Omental fat pad (tissue), 3 donors: ENCODE measurements at regions not wholly inside any gene's neighbourhood (a gene's known extent, or its start where the extent isn't known, plus 50 kb on each side); places are given as distances from the start of the nearest gene placed in this dataset.

Experiments used
- ATAC-seq: fragments of 150-250 bp; one replicate; pipeline ENCODE4 v1.9.1; 2016; ENCODE audit warnings: mild to moderate bottlenecking, moderate library complexity; ENCODE audit not compliant: low FRiP score
- DNase-seq: peaks from one replicate; pipeline ENCODE4 v3.0.0-alpha.2; 2019; ENCODE audit warnings: low spot score
- CTCF ChIP-seq, 3 donors: fragments of 450-650 bp; IDR thresholded peaks; one replicate each; pipeline ENCODE4 v1.5.1; 2016 to 2017; ENCODE audit warnings: antibody characterized with exemption in 3 of 3, mild to moderate bottlenecking in 3 of 3, moderate library complexity in 2 of 3

GRCh38 chr16:60180609-60181008, 1446.5 kb upstream of the GOT2 start:
- DNase-seq (no peak), ATAC-seq (no peak)
- TF ChIP-seq CTCF (IDR thresholded peaks at IDR 0.05), result no peak

- no peak for TF ChIP-seq CTCF (IDR thresholded peaks at IDR 0.05)
- no peak for DNase-seq
- ATAC-seq, result no peak
Measured at GRCh38 chr16:60170196-60170595, 1436.1 kb upstream of the GOT2 start.

GRCh38 chr16:60166111-60166510, 1432.0 kb upstream of the GOT2 start:
- ATAC-seq, result no peak
- TF ChIP-seq CTCF (IDR thresholded peaks at IDR 0.05), result no peak
- DNase-seq, result no peak

- no peak for ATAC-seq
- DNase-seq, result no peak
- TF ChIP-seq CTCF (IDR thresholded peaks at IDR 0.05), result no peak
Measured at GRCh38 chr16:60151987-60152386, 1417.9 kb upstream of the GOT2 start.

- TF ChIP-seq CTCF (IDR thresholded peaks at IDR 0.05), result no peak
- DNase-seq, result no peak
- no peak for ATAC-seq
Measured at GRCh38 chr16:60150907-60151306, 1416.8 kb upstream of the GOT2 start.

- TF ChIP-seq CTCF (IDR thresholded peaks at IDR 0.05), result no peak
- ATAC-seq (no peak), DNase-seq (no peak)
Measured at GRCh38 chr16:60143348-60143705, 1409.2 kb upstream of the GOT2 start.

- DNase-seq (no peak), ATAC-seq (no peak)
- no peak for TF ChIP-seq CTCF (IDR thresholded peaks at IDR 0.05)
Measured at GRCh38 chr16:60142619-60143347, 1408.7 kb upstream of the GOT2 start.
